ENCODE measurements at regions not wholly inside any gene's neighbourhood (a gene's known extent, or its start where the extent isn't known, plus 50 kb on each side); places are given as distances from the start of the nearest gene placed in this dataset.

GRCh38 chr2:120879431-120880295, 144.0 kb downstream of the GLI2 start:
- no peaks in the 10 kb centered on the region for H3K4me1 Mint-ChIP-seq (ENCODE audit: low read depth)
- H3K4me3 Mint-ChIP-seq = no peak overlapping the region
- ATAC-seq = no peak
- H3K9me3 Mint-ChIP-seq = no peaks in the 10 kb centered on the region
- peaks cover 5% of the 10 kb centered on the region for H3K27me3 Mint-ChIP-seq (ENCODE audit: low read depth)
- no peaks in the 10 kb centered on the region for H3K36me3 Mint-ChIP-seq (ENCODE audit: insufficient read depth)
- no peak for DNase-seq

GRCh38 chr2:120880381-120880780, 144.7 kb downstream of the GLI2 start:
- no peaks in the 10 kb centered on the region for H3K9me3 Mint-ChIP-seq
- no peak for DNase-seq
- H3K4me1 Mint-ChIP-seq (ENCODE audit: low read depth) = no peaks in the 10 kb centered on the region
- no peak overlapping the region for H3K4me3 Mint-ChIP-seq
- peaks cover 5% of the 10 kb centered on the region for H3K27me3 Mint-ChIP-seq (ENCODE audit: low read depth)
- no peak for ATAC-seq
- H3K36me3 Mint-ChIP-seq (ENCODE audit: insufficient read depth) = no peaks in the 10 kb centered on the region

- Mint-ChIP-seq H3K9me3 (no peaks in the 10 kb centered on the region), H3K4me3 (no peak overlapping the region), H3K4me1 (ENCODE audit: low read depth) (no peaks in the 10 kb centered on the region), H3K36me3 (ENCODE audit: insufficient read depth) (no peaks in the 10 kb centered on the region), H3K27me3 (ENCODE audit: low read depth) (peaks cover 9% of the 10 kb centered on the region)
- ATAC-seq (no peak), DNase-seq (no peak)
These were observed 146.5 kb downstream of the GLI2 start for GRCh38 chr2:120881981-120882788.

GRCh38 chr2:120883607-120884440, 148.2 kb downstream of the GLI2 start:
- peaks cover 7% of the 10 kb centered on the region for H3K27me3 Mint-ChIP-seq (ENCODE audit: low read depth)
- H3K4me1 Mint-ChIP-seq (ENCODE audit: low read depth) = no peaks in the 10 kb centered on the region
- no peak overlapping the region for H3K4me3 Mint-ChIP-seq
- DNase-seq = no peak
- H3K9me3 Mint-ChIP-seq = no peaks in the 10 kb centered on the region
- H3K36me3 Mint-ChIP-seq (ENCODE audit: insufficient read depth) = no peaks in the 10 kb centered on the region
- no peak for ATAC-seq

GRCh38 chr2:120884472-120885290, 149.0 kb downstream of the GLI2 start:
- DNase-seq (no peak), ATAC-seq (no peak)
- H3K36me3 Mint-ChIP-seq (ENCODE audit: insufficient read depth) = no peaks in the 10 kb centered on the region
- peaks cover 5% of the 10 kb centered on the region for H3K27me3 Mint-ChIP-seq (ENCODE audit: low read depth)
- no peaks in the 10 kb centered on the region for H3K9me3 Mint-ChIP-seq
- H3K4me3 Mint-ChIP-seq = no peak overlapping the region
- H3K4me1 Mint-ChIP-seq (ENCODE audit: low read depth) = no peaks in the 10 kb centered on the region

GRCh38 chr2:120885321-120885720, 149.7 kb downstream of the GLI2 start:
- H3K4me3 Mint-ChIP-seq = no peak overlapping the region
- H3K36me3 Mint-ChIP-seq (ENCODE audit: insufficient read depth) = no peaks in the 10 kb centered on the region
- no peaks in the 10 kb centered on the region for H3K9me3 Mint-ChIP-seq
- H3K27me3 Mint-ChIP-seq (ENCODE audit: low read depth) = peaks cover 5% of the 10 kb centered on the region
- ATAC-seq (no peak), DNase-seq (no peak)
- no peaks in the 10 kb centered on the region for H3K4me1 Mint-ChIP-seq (ENCODE audit: low read depth)

- no peaks in the 10 kb centered on the region for H3K36me3 Mint-ChIP-seq (ENCODE audit: insufficient read depth)
- ATAC-seq (no peak), DNase-seq (no peak)
- peaks cover 5% of the 10 kb centered on the region for H3K27me3 Mint-ChIP-seq (ENCODE audit: low read depth)
- no peaks in the 10 kb centered on the region for H3K4me1 Mint-ChIP-seq (ENCODE audit: low read depth)
- no peaks in the 10 kb centered on the region for H3K9me3 Mint-ChIP-seq
- H3K4me3 Mint-ChIP-seq = no peak overlapping the region
These were observed 150.1 kb downstream of the GLI2 start for GRCh38 chr2:120885749-120886148.

GRCh38 chr2:120886534-120887319, 151.1 kb downstream of the GLI2 start:
- H3K27me3 Mint-ChIP-seq (ENCODE audit: low read depth) = peaks cover 5% of the 10 kb centered on the region
- ATAC-seq (no peak), DNase-seq (no peak)
- H3K4me3 Mint-ChIP-seq = no peak overlapping the region
- H3K36me3 Mint-ChIP-seq (ENCODE audit: insufficient read depth) = no peaks in the 10 kb centered on the region
- no peaks in the 10 kb centered on the region for H3K9me3 Mint-ChIP-seq
- no peaks in the 10 kb centered on the region for H3K4me1 Mint-ChIP-seq (ENCODE audit: low read depth)

- ATAC-seq = no peak
- H3K36me3 Mint-ChIP-seq (ENCODE audit: insufficient read depth) = no peaks in the 10 kb centered on the region
- H3K4me1 Mint-ChIP-seq (ENCODE audit: low read depth) = no peaks in the 10 kb centered on the region
- H3K4me3 Mint-ChIP-seq = no peak overlapping the region
- no peaks in the 10 kb centered on the region for H3K9me3 Mint-ChIP-seq
- peaks cover 5% of the 10 kb centered on the region for H3K27me3 Mint-ChIP-seq (ENCODE audit: low read depth)
- DNase-seq = no peak
These were observed 151.6 kb downstream of the GLI2 start for GRCh38 chr2:120887320-120887697.

- DNase-seq (no peak), ATAC-seq (no peak)
- Mint-ChIP-seq H3K9me3 (no peaks in the 10 kb centered on the region), H3K4me1 (ENCODE audit: low read depth) (no peaks in the 10 kb centered on the region), H3K27me3 (ENCODE audit: low read depth) (peaks cover 5% of the 10 kb centered on the region), H3K36me3 (ENCODE audit: insufficient read depth) (no peaks in the 10 kb centered on the region), H3K4me3 (no peak overlapping the region)
These were observed 152.1 kb downstream of the GLI2 start for GRCh38 chr2:120887741-120888231.

GRCh38 chr2:120888851-120889250, 153.2 kb downstream of the GLI2 start:
- Mint-ChIP-seq H3K9me3 (no peaks in the 10 kb centered on the region), H3K4me1 (ENCODE audit: low read depth) (no peaks in the 10 kb centered on the region), H3K4me3 (no peak overlapping the region), H3K36me3 (ENCODE audit: insufficient read depth) (no peaks in the 10 kb centered on the region), H3K27me3 (ENCODE audit: low read depth) (peaks cover 5% of the 10 kb centered on the region)
- DNase-seq (no peak), ATAC-seq (no peak)

GRCh38 chr2:120889936-120890335, 154.3 kb downstream of the GLI2 start:
- DNase-seq (no peak), ATAC-seq (no peak)
- Mint-ChIP-seq H3K27me3 (ENCODE audit: low read depth) (peaks cover 5% of the 10 kb centered on the region), H3K4me1 (ENCODE audit: low read depth) (no peaks in the 10 kb centered on the region), H3K9me3 (no peaks in the 10 kb centered on the region), H3K4me3 (no peak overlapping the region), H3K36me3 (ENCODE audit: insufficient read depth) (no peaks in the 10 kb centered on the region)
